Endothelial cell of umbilical vein (primary cell): ENCODE measurements at regions not wholly inside any gene's neighbourhood (a gene's known extent, or its start where the extent isn't known, plus 50 kb on each side); places are given as distances from the start of the nearest gene placed in this dataset.

Experiments
- BruUV-seq: library from RNA; stranded (reverse); fragments of 400-500 nt; replicated peaks from 2 replicates; lab custom pipeline; 2021; lab: Mats Ljungman, UMichigan
- CTCF ChIA-PET: fragments of 300-600, 350-600 bp; sonication (Branson Sonifier 250); formaldehyde crosslinking; loops from one replicate; lab custom pipeline; 2021; ENCODE audit warnings: antibody characterized with exemption, inconsistent platforms; lab: Charles Lee
- POLR2A ChIA-PET: fragments of 300-600, 350-600 bp; sonication (Branson Sonifier 250); formaldehyde crosslinking; loops from one replicate; lab custom pipeline; 2021; ENCODE audit warnings: antibody characterized with exemption, inconsistent platforms; lab: Charles Lee
- DNase-seq: peaks from one replicate; pipeline ENCODE4 v3.0.0-alpha.2; 2011; ENCODE audit warnings: low read depth, low spot score
- FAIRE-seq: peaks from 2 replicates; lab custom pipeline; 2011; peaks lifted over from hg19 to GRCh38; lab: Jason Lieb, UNC
- H2AFZ ChIP-seq: 2 replicates; pipeline ENCODE4 v1.6.0; 2012; ENCODE audit warnings: low read depth, low read length, control low read depth, inconsistent platforms
- H3K27ac ChIP-seq: 2 replicates; pipeline ENCODE4 v1.5.1; 2011; ENCODE audit warnings: low read depth, mild to moderate bottlenecking, control low read depth, low read length, moderate library complexity; ENCODE audit not compliant: insufficient read depth
- H3K27me3 ChIP-seq, 2 experiments: 2 replicates each; pipeline versions ENCODE4 v1.6.0 to v1.6.1; 2011; ENCODE audit warnings: low read length in 2 of 2, mixed read lengths in 1 of 2; ENCODE audit not compliant: control insufficient read depth in 2 of 2, insufficient read depth in 2 of 2
- H3K36me3 ChIP-seq, 2 experiments: 2 replicates in 1 of 2; 3 replicates in 1 of 2; pipeline ENCODE4 v1.5.1; 2011; ENCODE audit warnings: low read length in 2 of 2, mild to moderate bottlenecking in 1 of 2, moderate library complexity in 1 of 2; ENCODE audit not compliant: control insufficient read depth in 2 of 2, insufficient read depth in 2 of 2; ENCODE audit errors: extremely low read depth in 1 of 2
- H3K4me1 ChIP-seq: 3 replicates; pipeline ENCODE4 v1.5.1; 2011; ENCODE audit warnings: mild to moderate bottlenecking, low read length; ENCODE audit not compliant: control insufficient read depth, insufficient read depth; ENCODE audit errors: extremely low read depth
- H3K4me2 ChIP-seq: 2 replicates; pipeline ENCODE4 v1.6.1; 2011; ENCODE audit warnings: low read length, control low read depth, mixed read lengths; ENCODE audit not compliant: insufficient read depth
- H3K4me3 ChIP-seq, 3 experiments: fragments of 200-600 bp in 1 of 3; sonication (generic), shearing (Covaris generic) in 1 of 3; replicated peaks in 1 of 3; 2 replicates each; pipeline ENCODE4 v1.5.1; 2011 to 2016; ENCODE audit warnings: control low read depth in 3 of 3, low read length in 3 of 3, mild to moderate bottlenecking in 2 of 3, inconsistent platforms in 1 of 3, low read depth in 1 of 3, moderate library complexity in 1 of 3; ENCODE audit not compliant: insufficient read depth in 1 of 3
- H3K79me2 ChIP-seq: 2 replicates; pipeline ENCODE4 v1.6.0; 2012; ENCODE audit warnings: low read length, inconsistent platforms; ENCODE audit not compliant: control insufficient read depth, insufficient read depth
- H3K9ac ChIP-seq: replicated peaks from 2 replicates; pipeline ENCODE3; 2011; ENCODE audit warnings: low read length, control low read depth; ENCODE audit not compliant: insufficient read depth; ENCODE audit errors: extremely low read depth
- H3K9me1 ChIP-seq: replicated peaks from 3 replicates; pipeline ENCODE4 v1.6.0; 2011; ENCODE audit warnings: mild to moderate bottlenecking, low read length; ENCODE audit not compliant: control insufficient read depth, insufficient read depth; ENCODE audit errors: extremely low read depth
- H3K9me3 ChIP-seq: replicated peaks from 2 replicates; pipeline ENCODE4 v1.5.1; 2012; ENCODE audit warnings: low read length, inconsistent platforms; ENCODE audit not compliant: control insufficient read depth, insufficient read depth
- H4K20me1 ChIP-seq: replicated peaks from 2 replicates; pipeline ENCODE3; 2011; ENCODE audit warnings: mild to moderate bottlenecking, low read length; ENCODE audit not compliant: control insufficient read depth, insufficient read depth; ENCODE audit errors: extremely low read depth
- EZH2 ChIP-seq: IDR thresholded peaks from 2 replicates; pipeline ENCODE4 v1.6.1; 2012; ENCODE audit warnings: borderline replicate concordance, low read depth, mild to moderate bottlenecking, moderate library complexity, low read length, inconsistent platforms; ENCODE audit not compliant: severe bottlenecking
- FOS ChIP-seq: IDR thresholded peaks from 2 replicates; pipeline ENCODE4 v1.6.1; 2011; ENCODE audit warnings: mild to moderate bottlenecking, low read length, moderate library complexity, borderline replicate concordance; ENCODE audit not compliant: insufficient read depth
- GATA2 ChIP-seq: IDR thresholded peaks from 2 replicates; pipeline ENCODE4 v1.7.0; 2011; ENCODE audit warnings: low read depth, mild to moderate bottlenecking, moderate library complexity, mixed read lengths, low read length; ENCODE audit not compliant: insufficient read length, insufficient read depth
- JUN ChIP-seq: IDR thresholded peaks from 2 replicates; pipeline ENCODE4 v1.6.1; 2011; ENCODE audit warnings: borderline replicate concordance, low read depth; ENCODE audit not compliant: insufficient read length, insufficient read depth
- MYC ChIP-seq: IDR thresholded peaks from one replicate; pipeline ENCODE4 v1.6.1; 2011; ENCODE audit warnings: mild to moderate bottlenecking, low read depth, low read length
- POLR2A ChIP-seq: IDR thresholded peaks from 2 replicates; pipeline ENCODE4 v1.6.1; 2012; ENCODE audit warnings: low read depth, mild to moderate bottlenecking, control low read depth, low read length
- POLR2AphosphoS5 ChIP-seq: IDR thresholded peaks from 2 replicates; pipeline ENCODE4 v1.6.1; 2012; ENCODE audit warnings: low read depth, mild to moderate bottlenecking, control low read depth, low read length, moderate library complexity; ENCODE audit not compliant: insufficient read depth
- dilution Hi-C: fragments of 300-500 bp; cut with MboI; formaldehyde crosslinking; loops from one replicate; pipeline ENCODE4 v1.15.0; 2019; ENCODE audit warnings: low sequenced_read_pairs; ENCODE audit not compliant: extremely low pct_ligation_motif_present
- intact Hi-C: fragments of 100-400 bp; cut with micrococcal nuclease; formaldehyde crosslinking; loops from one replicate; pipeline ENCODE4 v1.10.0; 2022
- TF ChIP-seq, protein P1 (sequence below), 2 donors: IDR thresholded peaks; 1 replicate in 1 of 2; 2 replicates in 1 of 2; pipeline ENCODE4 v1.5.1; 2011; ENCODE audit warnings: low read length in 2 of 2, mild to moderate bottlenecking in 2 of 2, moderate library complexity in 2 of 2, control low read depth in 1 of 2, inconsistent platforms in 1 of 2, low read depth in 1 of 2; ENCODE audit not compliant: insufficient read depth in 1 of 2; ENCODE audit errors: extremely low read depth in 1 of 2
- TF ChIP-seq, protein P2 (sequence below): IDR thresholded peaks from 2 replicates; pipeline ENCODE4 v1.6.1; 2011; ENCODE audit not compliant: insufficient read depth, insufficient read length

DNA sequence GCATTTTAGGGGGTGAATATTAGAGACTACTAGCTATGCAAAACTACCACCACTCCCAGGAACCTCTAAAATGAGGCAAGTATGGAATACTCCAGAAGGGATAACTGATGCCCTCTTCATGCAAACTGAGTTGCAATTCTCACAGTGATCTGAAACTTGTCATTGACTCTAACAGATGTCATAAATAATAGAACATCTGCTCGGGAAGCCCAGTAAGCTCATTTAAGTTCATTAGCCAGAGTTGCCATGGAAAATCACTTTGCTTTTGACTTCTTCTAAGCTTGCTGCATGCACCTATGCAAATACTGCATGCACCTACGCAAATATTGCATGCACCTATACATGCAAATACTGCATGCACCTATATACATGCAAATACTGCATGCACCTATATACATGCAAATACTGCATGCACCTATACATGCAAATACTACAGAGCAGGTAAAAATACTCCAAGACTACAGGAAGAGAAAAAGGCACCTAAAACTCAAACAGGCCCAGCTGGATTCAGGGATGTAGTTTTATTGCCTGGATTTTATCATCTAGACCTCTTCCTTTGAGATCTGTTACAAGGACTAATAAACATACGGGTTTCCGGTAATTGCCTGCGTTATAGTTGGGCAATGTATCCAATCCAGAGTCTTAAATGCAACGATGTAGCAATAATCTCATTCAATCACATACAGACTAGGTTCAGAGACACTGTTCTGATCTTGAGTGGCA, 1061.1 kb upstream of the AUTS2 start:
- Histone ChIP-seq H3K27me3 (no peaks in the 10 kb centered on the region), H3K4me1 (no peaks in the 10 kb centered on the region), H4K20me1 (no peaks in the 10 kb centered on the region), H2AFZ (no peak overlapping the region), H3K9me3 (peaks cover 2% of the 10 kb centered on the region), H3K27ac (no peak overlapping the region), H3K9me1 (no peaks in the 10 kb centered on the region), H3K9ac (no peak overlapping the region), H3K36me3 (no peaks in the 10 kb centered on the region), H3K4me2 (no peak overlapping the region), H3K79me2 (no peaks in the 10 kb centered on the region), H3K4me3 (no peak overlapping the region)
- no TSS peak for BruUV-seq
- CTCF ChIA-PET, result no interaction called here
- dilution Hi-C loops (no loop called here), intact Hi-C loops (no loop called here)
- POLR2A ChIA-PET, result no interaction called here
- FAIRE-seq (no peak), DNase-seq (no peak)
- no peak for TF ChIP-seq MYC
- TF ChIP-seq GATA2, result no peak
- TF ChIP-seq POLR2AphosphoS5, result no peak
- TF ChIP-seq JUN, result no peak
- TF ChIP-seq, protein P1, sequence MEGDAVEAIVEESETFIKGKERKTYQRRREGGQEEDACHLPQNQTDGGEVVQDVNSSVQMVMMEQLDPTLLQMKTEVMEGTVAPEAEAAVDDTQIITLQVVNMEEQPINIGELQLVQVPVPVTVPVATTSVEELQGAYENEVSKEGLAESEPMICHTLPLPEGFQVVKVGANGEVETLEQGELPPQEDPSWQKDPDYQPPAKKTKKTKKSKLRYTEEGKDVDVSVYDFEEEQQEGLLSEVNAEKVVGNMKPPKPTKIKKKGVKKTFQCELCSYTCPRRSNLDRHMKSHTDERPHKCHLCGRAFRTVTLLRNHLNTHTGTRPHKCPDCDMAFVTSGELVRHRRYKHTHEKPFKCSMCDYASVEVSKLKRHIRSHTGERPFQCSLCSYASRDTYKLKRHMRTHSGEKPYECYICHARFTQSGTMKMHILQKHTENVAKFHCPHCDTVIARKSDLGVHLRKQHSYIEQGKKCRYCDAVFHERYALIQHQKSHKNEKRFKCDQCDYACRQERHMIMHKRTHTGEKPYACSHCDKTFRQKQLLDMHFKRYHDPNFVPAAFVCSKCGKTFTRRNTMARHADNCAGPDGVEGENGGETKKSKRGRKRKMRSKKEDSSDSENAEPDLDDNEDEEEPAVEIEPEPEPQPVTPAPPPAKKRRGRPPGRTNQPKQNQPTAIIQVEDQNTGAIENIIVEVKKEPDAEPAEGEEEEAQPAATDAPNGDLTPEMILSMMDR (IDR thresholded peaks at IDR 0.05; ENCODE audit: extremely low read depth in 1 of 2, insufficient read depth in 1 of 2, low read depth in 1 of 2, low read length in 2 of 2), result no peak
- TF ChIP-seq, protein P2, sequence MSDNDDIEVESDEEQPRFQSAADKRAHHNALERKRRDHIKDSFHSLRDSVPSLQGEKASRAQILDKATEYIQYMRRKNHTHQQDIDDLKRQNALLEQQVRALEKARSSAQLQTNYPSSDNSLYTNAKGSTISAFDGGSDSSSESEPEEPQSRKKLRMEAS, result no peak
- no peak for TF ChIP-seq POLR2A
- no peak for TF ChIP-seq FOS
- no peak for TF ChIP-seq EZH2
